ENCODE measurements at regions not wholly inside any gene's neighbourhood (a gene's known extent, or its start where the extent isn't known, plus 50 kb on each side); places are given as distances from the start of the nearest gene placed in this dataset.

- Histone ChIP-seq H2AFZ (ENCODE audit: low read length) (no peak overlapping the region), H3K4me3 (ENCODE audit: low read length, poor library complexity, severe bottlenecking) (no peak overlapping the region)
- no peak for TF ChIP-seq EZH2phosphoT487 (IDR thresholded peaks at IDR 0.05; ENCODE audit: borderline replicate concordance)
- TF ChIP-seq CTCF (conservative IDR thresholded peaks at IDR 0.05; ENCODE audit: low read length), result no peak
Observed at GRCh38 chr2:103484906-103485305, 723.1 kb downstream of the TMEM182 start.

GRCh38 chr2:103496850-103497249, 735.0 kb downstream of the TMEM182 start:
- TF ChIP-seq EZH2phosphoT487 (IDR thresholded peaks at IDR 0.05; ENCODE audit: borderline replicate concordance) (no peak), CTCF (conservative IDR thresholded peaks at IDR 0.05; ENCODE audit: low read length) (no peak)
- Histone ChIP-seq H3K4me2 (ENCODE audit: low read depth, low read length, poor library complexity, severe bottlenecking) (no peak overlapping the region), H3K9ac (ENCODE audit: low read depth, low read length, poor library complexity, severe bottlenecking) (no peak overlapping the region), H3F3A (ENCODE audit: low read depth) (no peaks in the 10 kb centered on the region), H3K36me3 (ENCODE audit: insufficient read depth, low read length) (no peaks in the 10 kb centered on the region), H3K79me2 (ENCODE audit: insufficient read depth, low read length) (no peaks in the 10 kb centered on the region), H3K27me3 (ENCODE audit: insufficient read depth, low read length, poor library complexity, severe bottlenecking) (no peaks in the 10 kb centered on the region), H3K4me1 (ENCODE audit: insufficient read depth, low read length, poor library complexity, severe bottlenecking) (no peaks in the 10 kb centered on the region), H4K20me1 (ENCODE audit: insufficient read depth, low read length, poor library complexity, severe bottlenecking) (no peaks in the 10 kb centered on the region), H2AFZ (ENCODE audit: low read length) (no peak overlapping the region), H3K9me3 (ENCODE audit: insufficient read depth, low read depth, low read length) (no peaks in the 10 kb centered on the region), H3K9me2 (replicated peaks; ENCODE audit: low read depth, low read length) (no peaks in the 10 kb centered on the region), H3K4me3 (ENCODE audit: low read length, poor library complexity, severe bottlenecking) (no peak overlapping the region)

More at GRCh38 chr2:103484906-103485305, 723.1 kb downstream of the TMEM182 start:
- no peaks in the 10 kb centered on the region for H4K20me1 ChIP-seq (ENCODE audit: insufficient read depth, low read length, poor library complexity, severe bottlenecking)
- H3K4me1 ChIP-seq (ENCODE audit: insufficient read depth, low read length, poor library complexity, severe bottlenecking), result no peaks in the 10 kb centered on the region
- H3K9ac ChIP-seq (ENCODE audit: low read depth, low read length, poor library complexity, severe bottlenecking), result no peak overlapping the region
- H3K9me3 ChIP-seq (ENCODE audit: insufficient read depth, low read depth, low read length), result no peaks in the 10 kb centered on the region
- H3K79me2 ChIP-seq (ENCODE audit: insufficient read depth, low read length), result no peaks in the 10 kb centered on the region
- no peaks in the 10 kb centered on the region for H3F3A ChIP-seq (ENCODE audit: low read depth)
- H3K36me3 ChIP-seq (ENCODE audit: insufficient read depth, low read length), result no peaks in the 10 kb centered on the region
- H3K27me3 ChIP-seq (ENCODE audit: insufficient read depth, low read length, poor library complexity, severe bottlenecking), result no peaks in the 10 kb centered on the region
- H3K4me2 ChIP-seq (ENCODE audit: low read depth, low read length, poor library complexity, severe bottlenecking), result no peak overlapping the region
- H3K9me2 ChIP-seq (replicated peaks; ENCODE audit: low read depth, low read length), result no peaks in the 10 kb centered on the region

- Histone ChIP-seq H3K9ac (ENCODE audit: low read depth, low read length, poor library complexity, severe bottlenecking) (no peak overlapping the region), H3K9me2 (replicated peaks; ENCODE audit: low read depth, low read length) (no peaks in the 10 kb centered on the region), H3K9me3 (ENCODE audit: insufficient read depth, low read depth, low read length) (no peaks in the 10 kb centered on the region), H3F3A (ENCODE audit: low read depth) (no peaks in the 10 kb centered on the region), H2AFZ (ENCODE audit: low read length) (no peak overlapping the region), H3K4me1 (ENCODE audit: insufficient read depth, low read length, poor library complexity, severe bottlenecking) (no peaks in the 10 kb centered on the region), H4K20me1 (ENCODE audit: insufficient read depth, low read length, poor library complexity, severe bottlenecking) (no peaks in the 10 kb centered on the region), H3K27me3 (ENCODE audit: insufficient read depth, low read length, poor library complexity, severe bottlenecking) (no peaks in the 10 kb centered on the region), H3K79me2 (ENCODE audit: insufficient read depth, low read length) (no peaks in the 10 kb centered on the region), H3K4me3 (ENCODE audit: low read length, poor library complexity, severe bottlenecking) (no peak overlapping the region), H3K4me2 (ENCODE audit: low read depth, low read length, poor library complexity, severe bottlenecking) (no peak overlapping the region), H3K36me3 (ENCODE audit: insufficient read depth, low read length) (no peaks in the 10 kb centered on the region)
- no peak for TF ChIP-seq EZH2phosphoT487 (IDR thresholded peaks at IDR 0.05; ENCODE audit: borderline replicate concordance)
- no peak for TF ChIP-seq CTCF (conservative IDR thresholded peaks at IDR 0.05; ENCODE audit: low read length)
Observed at GRCh38 chr2:103506812-103507211, 745.0 kb downstream of the TMEM182 start.
